LoVo (cell line): ENCODE measurements at regions not wholly inside any gene's neighbourhood (a gene's known extent, or its start where the extent isn't known, plus 50 kb on each side); places are given as distances from the start of the nearest gene placed in this dataset.
"Not testable (repeated sequence)": the region's sequence is repeated elsewhere in the genome, so short reads cannot be mapped to it uniquely, and the experiment has no call there.

ENCODE experiments used
- DNase-seq: peaks from one replicate; pipeline ENCODE4 v3.0.0-alpha.2; 2016; ENCODE audit warnings: low spot score

GRCh38 chr2:85941490-85941889 lies 52.7 kb upstream of the ST3GAL5 start:
- not testable (repeated sequence) for DNase-seq

GRCh38 chr2:85939131-85939530 lies 50.3 kb upstream of the ST3GAL5 start:
- no peak for DNase-seq
